ENCODE measurements at regions not wholly inside any gene's neighbourhood (a gene's known extent, or its start where the extent isn't known, plus 50 kb on each side); places are given as distances from the start of the nearest gene placed in this dataset.

DNA sequence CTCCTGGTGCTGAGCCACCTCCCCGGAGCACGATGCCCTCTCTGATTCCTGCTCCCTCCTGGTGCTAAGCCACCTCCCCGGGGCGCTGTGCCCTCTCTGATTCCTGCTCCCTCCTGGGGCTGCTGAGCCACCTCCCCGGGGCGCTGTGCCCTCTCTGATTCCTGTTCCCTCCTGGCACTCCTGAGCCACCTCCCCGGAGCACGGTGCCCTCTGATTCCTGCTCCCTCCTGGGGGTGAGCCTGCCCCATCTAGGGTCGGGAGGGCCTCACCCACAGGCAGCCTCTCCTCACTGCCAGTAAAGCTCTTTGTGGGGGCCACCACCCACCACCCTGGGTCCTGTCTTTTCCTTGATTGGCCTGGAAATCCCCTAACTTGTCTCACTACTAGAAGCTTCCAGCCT, 327.6 kb upstream of the SFSWAP start:
- TF ChIP-seq POLR2AphosphoS5 (IDR thresholded peaks at IDR 0.05) (no peak), POLR2A (IDR thresholded peaks at IDR 0.05) (no peak), EP300 (IDR thresholded peaks at IDR 0.05) (no peak)
- TF ChIP-seq, protein P1, sequence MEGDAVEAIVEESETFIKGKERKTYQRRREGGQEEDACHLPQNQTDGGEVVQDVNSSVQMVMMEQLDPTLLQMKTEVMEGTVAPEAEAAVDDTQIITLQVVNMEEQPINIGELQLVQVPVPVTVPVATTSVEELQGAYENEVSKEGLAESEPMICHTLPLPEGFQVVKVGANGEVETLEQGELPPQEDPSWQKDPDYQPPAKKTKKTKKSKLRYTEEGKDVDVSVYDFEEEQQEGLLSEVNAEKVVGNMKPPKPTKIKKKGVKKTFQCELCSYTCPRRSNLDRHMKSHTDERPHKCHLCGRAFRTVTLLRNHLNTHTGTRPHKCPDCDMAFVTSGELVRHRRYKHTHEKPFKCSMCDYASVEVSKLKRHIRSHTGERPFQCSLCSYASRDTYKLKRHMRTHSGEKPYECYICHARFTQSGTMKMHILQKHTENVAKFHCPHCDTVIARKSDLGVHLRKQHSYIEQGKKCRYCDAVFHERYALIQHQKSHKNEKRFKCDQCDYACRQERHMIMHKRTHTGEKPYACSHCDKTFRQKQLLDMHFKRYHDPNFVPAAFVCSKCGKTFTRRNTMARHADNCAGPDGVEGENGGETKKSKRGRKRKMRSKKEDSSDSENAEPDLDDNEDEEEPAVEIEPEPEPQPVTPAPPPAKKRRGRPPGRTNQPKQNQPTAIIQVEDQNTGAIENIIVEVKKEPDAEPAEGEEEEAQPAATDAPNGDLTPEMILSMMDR (IDR thresholded peaks at IDR 0.05), result no peak
